ENCODE measurements at regions not wholly inside any gene's neighbourhood (a gene's known extent, or its start where the extent isn't known, plus 50 kb on each side); places are given as distances from the start of the nearest gene placed in this dataset.

DNA sequence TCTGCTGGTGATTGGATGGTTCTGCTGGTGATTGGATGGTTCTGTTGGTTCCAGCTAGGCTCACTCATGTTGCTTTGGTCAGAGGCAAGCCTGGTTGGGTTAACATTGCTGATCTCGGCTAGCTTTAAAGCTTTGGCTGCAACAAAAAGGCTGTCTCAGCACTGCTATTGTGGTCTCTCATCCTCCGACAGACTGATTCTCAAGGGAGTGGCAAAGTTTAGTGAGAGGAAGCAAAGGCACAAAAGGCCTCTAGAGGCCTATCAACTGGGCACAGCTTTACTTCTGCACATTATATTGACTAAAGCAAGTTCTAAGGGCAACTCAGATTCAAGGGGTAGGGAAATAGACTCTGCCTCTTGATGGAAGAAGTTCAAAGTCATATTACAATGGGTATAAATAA is 84.7 kb upstream of the LGR5 start:
- TF ChIP-seq, protein P1, sequence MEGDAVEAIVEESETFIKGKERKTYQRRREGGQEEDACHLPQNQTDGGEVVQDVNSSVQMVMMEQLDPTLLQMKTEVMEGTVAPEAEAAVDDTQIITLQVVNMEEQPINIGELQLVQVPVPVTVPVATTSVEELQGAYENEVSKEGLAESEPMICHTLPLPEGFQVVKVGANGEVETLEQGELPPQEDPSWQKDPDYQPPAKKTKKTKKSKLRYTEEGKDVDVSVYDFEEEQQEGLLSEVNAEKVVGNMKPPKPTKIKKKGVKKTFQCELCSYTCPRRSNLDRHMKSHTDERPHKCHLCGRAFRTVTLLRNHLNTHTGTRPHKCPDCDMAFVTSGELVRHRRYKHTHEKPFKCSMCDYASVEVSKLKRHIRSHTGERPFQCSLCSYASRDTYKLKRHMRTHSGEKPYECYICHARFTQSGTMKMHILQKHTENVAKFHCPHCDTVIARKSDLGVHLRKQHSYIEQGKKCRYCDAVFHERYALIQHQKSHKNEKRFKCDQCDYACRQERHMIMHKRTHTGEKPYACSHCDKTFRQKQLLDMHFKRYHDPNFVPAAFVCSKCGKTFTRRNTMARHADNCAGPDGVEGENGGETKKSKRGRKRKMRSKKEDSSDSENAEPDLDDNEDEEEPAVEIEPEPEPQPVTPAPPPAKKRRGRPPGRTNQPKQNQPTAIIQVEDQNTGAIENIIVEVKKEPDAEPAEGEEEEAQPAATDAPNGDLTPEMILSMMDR (IDR thresholded peaks at IDR 0.05 in 2 of 3, conservative IDR thresholded peaks at IDR 0.05 in 1 of 3; ENCODE audit: borderline replicate concordance in 1 of 3, insufficient read depth in 1 of 3, low read depth in 2 of 3, low read length in 2 of 3) = no peak
- no peak for TF ChIP-seq EGR1 (IDR thresholded peaks at IDR 0.05; ENCODE audit: low read depth)
- TF ChIP-seq YY1 (IDR thresholded peaks at IDR 0.05; ENCODE audit: extremely low read depth, insufficient replicate concordance, low read depth, low read length) = no peak
- TF ChIP-seq, protein P2, sequence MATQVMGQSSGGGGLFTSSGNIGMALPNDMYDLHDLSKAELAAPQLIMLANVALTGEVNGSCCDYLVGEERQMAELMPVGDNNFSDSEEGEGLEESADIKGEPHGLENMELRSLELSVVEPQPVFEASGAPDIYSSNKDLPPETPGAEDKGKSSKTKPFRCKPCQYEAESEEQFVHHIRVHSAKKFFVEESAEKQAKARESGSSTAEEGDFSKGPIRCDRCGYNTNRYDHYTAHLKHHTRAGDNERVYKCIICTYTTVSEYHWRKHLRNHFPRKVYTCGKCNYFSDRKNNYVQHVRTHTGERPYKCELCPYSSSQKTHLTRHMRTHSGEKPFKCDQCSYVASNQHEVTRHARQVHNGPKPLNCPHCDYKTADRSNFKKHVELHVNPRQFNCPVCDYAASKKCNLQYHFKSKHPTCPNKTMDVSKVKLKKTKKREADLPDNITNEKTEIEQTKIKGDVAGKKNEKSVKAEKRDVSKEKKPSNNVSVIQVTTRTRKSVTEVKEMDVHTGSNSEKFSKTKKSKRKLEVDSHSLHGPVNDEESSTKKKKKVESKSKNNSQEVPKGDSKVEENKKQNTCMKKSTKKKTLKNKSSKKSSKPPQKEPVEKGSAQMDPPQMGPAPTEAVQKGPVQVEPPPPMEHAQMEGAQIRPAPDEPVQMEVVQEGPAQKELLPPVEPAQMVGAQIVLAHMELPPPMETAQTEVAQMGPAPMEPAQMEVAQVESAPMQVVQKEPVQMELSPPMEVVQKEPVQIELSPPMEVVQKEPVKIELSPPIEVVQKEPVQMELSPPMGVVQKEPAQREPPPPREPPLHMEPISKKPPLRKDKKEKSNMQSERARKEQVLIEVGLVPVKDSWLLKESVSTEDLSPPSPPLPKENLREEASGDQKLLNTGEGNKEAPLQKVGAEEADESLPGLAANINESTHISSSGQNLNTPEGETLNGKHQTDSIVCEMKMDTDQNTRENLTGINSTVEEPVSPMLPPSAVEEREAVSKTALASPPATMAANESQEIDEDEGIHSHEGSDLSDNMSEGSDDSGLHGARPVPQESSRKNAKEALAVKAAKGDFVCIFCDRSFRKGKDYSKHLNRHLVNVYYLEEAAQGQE (IDR thresholded peaks at IDR 0.05; ENCODE audit: low read depth) = no peak

Data from HCT116 (cell line).